Left ventricle myocardium inferior (tissue), 1 donor: ENCODE measurements at regions not wholly inside any gene's neighbourhood (a gene's known extent, or its start where the extent isn't known, plus 50 kb on each side); places are given as distances from the start of the nearest gene placed in this dataset.

Experiments
- DNase-seq: peaks from one replicate; pipeline ENCODE4 v3.0.0-alpha.2; 2020
- H3K27ac ChIP-seq: fragments of 200-600 bp; replicated peaks from 2 replicates; pipeline ENCODE4 v1.8.0; 2021
- H3K27me3 ChIP-seq: fragments of 200-600 bp; 2 replicates; pipeline ENCODE4 v1.8.0; 2021; ENCODE audit warnings: low read depth
- H3K36me3 ChIP-seq: fragments of 200-600 bp; 2 replicates; pipeline ENCODE4 v1.8.0; 2021
- H3K4me1 ChIP-seq: fragments of 200-600 bp; 2 replicates; pipeline ENCODE4 v1.8.0; 2021
- H3K4me3 ChIP-seq: fragments of 200-600 bp; 2 replicates; pipeline ENCODE4 v1.8.0; 2021; ENCODE audit warnings: mild to moderate bottlenecking, moderate library complexity
- H3K9me3 ChIP-seq: fragments of 200-600 bp; replicated peaks from 2 replicates; pipeline ENCODE4 v1.8.0; 2021
- intact Hi-C: fragments of 100-400 bp; cut with micrococcal nuclease; formaldehyde crosslinking; loops from one replicate; pipeline ENCODE4 v1.11.0; 2022
- TF ChIP-seq, protein P1 (sequence below): fragments of 200-600 bp; IDR thresholded peaks from 2 replicates; pipeline ENCODE4 v1.8.0; 2021; ENCODE audit warnings: antibody characterized with exemption, mild to moderate bottlenecking, borderline replicate concordance
- donor health status: DM: no; HTN: yes; CAD: no; lungs with severe emphysema.

DNA sequence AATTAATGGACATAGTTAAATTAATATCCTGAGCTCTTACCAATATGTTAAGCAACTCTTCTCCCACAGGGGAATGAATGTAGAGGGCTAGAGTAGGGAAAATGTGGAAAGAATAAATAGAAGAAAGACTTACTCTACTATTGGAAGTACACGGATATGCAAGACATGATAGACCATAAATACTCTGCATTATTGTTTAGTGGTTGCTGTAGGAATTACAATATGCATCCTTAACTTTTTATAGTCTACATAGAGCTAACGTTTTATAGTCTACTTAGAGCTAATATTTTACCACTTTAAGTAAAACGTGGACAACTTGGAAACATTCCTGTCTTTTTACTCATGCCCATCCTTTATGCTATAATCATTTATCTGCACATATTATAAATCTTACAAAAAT is 163.8 kb upstream of the GALNT5 start:
- TF ChIP-seq, protein P1, sequence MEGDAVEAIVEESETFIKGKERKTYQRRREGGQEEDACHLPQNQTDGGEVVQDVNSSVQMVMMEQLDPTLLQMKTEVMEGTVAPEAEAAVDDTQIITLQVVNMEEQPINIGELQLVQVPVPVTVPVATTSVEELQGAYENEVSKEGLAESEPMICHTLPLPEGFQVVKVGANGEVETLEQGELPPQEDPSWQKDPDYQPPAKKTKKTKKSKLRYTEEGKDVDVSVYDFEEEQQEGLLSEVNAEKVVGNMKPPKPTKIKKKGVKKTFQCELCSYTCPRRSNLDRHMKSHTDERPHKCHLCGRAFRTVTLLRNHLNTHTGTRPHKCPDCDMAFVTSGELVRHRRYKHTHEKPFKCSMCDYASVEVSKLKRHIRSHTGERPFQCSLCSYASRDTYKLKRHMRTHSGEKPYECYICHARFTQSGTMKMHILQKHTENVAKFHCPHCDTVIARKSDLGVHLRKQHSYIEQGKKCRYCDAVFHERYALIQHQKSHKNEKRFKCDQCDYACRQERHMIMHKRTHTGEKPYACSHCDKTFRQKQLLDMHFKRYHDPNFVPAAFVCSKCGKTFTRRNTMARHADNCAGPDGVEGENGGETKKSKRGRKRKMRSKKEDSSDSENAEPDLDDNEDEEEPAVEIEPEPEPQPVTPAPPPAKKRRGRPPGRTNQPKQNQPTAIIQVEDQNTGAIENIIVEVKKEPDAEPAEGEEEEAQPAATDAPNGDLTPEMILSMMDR, result no peak
- no peak overlapping the region for H3K27ac ChIP-seq
- intact Hi-C loops, result no loop called here
- H3K4me3 ChIP-seq, result no peak overlapping the region
- no peaks in the 10 kb centered on the region for H3K4me1 ChIP-seq
- H3K9me3 ChIP-seq, result peaks cover 5% of the 10 kb centered on the region
- H3K36me3 ChIP-seq, result no peaks in the 10 kb centered on the region
- no peaks in the 10 kb centered on the region for H3K27me3 ChIP-seq
- DNase-seq, result no peak

DNA sequence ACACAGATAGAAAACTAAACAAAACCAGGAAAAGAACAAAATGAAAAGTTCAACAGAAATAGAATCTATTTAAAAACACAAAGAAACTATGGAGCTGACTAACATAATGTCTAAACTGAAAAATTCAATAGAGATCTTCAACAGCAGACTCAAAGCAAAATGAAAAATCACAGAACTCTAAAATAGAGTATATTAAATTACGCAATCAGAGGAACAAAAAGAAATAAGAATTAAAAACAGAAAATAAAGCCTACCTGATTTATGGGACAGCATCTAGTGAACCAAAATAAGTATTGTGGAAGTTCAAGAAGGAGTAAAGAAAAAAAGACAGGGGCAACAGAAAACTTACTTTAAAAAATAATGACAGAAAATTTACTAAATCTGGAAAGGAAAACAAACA is 152.1 kb upstream of the GALNT5 start:
- H3K4me3 ChIP-seq, result no peak overlapping the region
- TF ChIP-seq, protein P1, result no peak
- H3K4me1 ChIP-seq, result no peaks in the 10 kb centered on the region
- DNase-seq, result no peak
- H3K9me3 ChIP-seq, result peaks cover 59% of the 10 kb centered on the region
- H3K27ac ChIP-seq, result no peak overlapping the region
- H3K36me3 ChIP-seq, result no peaks in the 10 kb centered on the region
- intact Hi-C loops, result no loop called here
- no peaks in the 10 kb centered on the region for H3K27me3 ChIP-seq

DNA sequence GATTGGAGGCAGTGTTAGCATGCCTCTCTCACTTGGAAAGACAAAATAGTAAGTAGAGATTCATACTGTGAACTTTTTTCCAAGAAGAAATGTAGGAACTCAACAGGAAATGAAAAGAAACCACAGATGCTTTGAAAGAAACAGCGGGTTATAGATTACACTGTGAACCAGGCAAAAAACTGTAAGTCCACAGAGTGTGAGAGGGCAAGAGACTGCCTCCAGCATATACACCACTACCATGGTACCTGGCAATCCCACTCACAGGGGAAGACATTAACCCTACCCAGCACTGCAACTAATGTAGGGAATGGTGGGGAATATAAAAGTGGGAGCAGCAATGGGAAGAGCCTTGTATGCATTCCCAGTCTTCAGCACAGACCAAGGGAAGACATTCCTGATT is 150.6 kb upstream of the GALNT5 start:
- DNase-seq, result no peak
- TF ChIP-seq, protein P1, result no peak
- Histone ChIP-seq H3K9me3 (peaks cover 70% of the 10 kb centered on the region), H3K27me3 (no peaks in the 10 kb centered on the region), H3K36me3 (no peaks in the 10 kb centered on the region), H3K27ac (no peak overlapping the region), H3K4me3 (no peak overlapping the region), H3K4me1 (no peaks in the 10 kb centered on the region)
- intact Hi-C loops, result no loop called here

DNA sequence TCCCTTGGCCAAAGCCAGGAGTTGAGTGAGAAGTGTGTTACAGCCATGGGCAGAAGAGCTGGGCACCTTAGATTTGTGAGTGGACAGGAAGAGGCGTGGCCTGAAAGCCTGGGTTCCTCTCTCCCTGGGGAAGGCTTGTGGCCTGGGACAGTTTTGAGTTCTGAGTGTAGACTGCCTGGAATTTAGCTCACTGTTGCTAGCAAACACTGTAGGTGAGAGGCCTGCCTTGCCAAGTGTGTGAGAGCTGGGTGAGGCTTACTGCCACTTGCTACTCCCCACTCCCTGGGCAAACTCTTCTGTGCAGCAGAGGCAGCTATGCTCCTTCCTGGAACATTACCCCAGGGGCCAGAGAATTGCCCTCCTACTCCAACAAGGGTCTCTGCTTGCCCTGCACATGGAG is 150.0 kb upstream of the GALNT5 start:
- no peaks in the 10 kb centered on the region for H3K4me1 ChIP-seq
- TF ChIP-seq, protein P1, result no peak
- H3K36me3 ChIP-seq, result no peaks in the 10 kb centered on the region
- intact Hi-C loops, result no loop called here
- no peak overlapping the region for H3K27ac ChIP-seq
- H3K27me3 ChIP-seq, result no peaks in the 10 kb centered on the region
- no peak for DNase-seq
- H3K9me3 ChIP-seq, result peaks cover 75% of the 10 kb centered on the region
- H3K4me3 ChIP-seq, result no peak overlapping the region

DNA sequence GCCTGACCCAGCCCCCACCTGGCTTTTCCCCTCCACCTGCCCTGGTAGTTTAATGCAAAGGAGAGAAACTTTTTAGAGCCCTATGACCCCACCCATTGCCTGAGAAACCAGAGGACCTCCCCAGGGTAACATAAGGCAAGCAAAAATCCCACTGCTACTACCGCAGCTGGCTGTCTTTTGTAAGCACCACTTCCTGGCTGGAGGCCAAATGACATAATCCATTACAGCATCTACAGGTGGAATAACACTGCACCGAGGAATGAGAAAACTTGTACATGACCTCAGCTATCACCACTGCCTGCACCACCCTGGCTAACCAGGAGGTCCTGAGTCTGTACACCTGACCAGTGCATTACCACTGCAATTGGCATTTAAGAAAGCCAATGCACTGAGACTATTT is 149.6 kb upstream of the GALNT5 start:
- no peaks in the 10 kb centered on the region for H3K36me3 ChIP-seq
- H3K4me1 ChIP-seq, result no peaks in the 10 kb centered on the region
- H3K4me3 ChIP-seq, result no peak overlapping the region
- peaks cover 79% of the 10 kb centered on the region for H3K9me3 ChIP-seq
- DNase-seq, result no peak
- TF ChIP-seq, protein P1, result no peak
- H3K27ac ChIP-seq, result no peak overlapping the region
- intact Hi-C loops, result no loop called here
- H3K27me3 ChIP-seq, result no peaks in the 10 kb centered on the region

DNA sequence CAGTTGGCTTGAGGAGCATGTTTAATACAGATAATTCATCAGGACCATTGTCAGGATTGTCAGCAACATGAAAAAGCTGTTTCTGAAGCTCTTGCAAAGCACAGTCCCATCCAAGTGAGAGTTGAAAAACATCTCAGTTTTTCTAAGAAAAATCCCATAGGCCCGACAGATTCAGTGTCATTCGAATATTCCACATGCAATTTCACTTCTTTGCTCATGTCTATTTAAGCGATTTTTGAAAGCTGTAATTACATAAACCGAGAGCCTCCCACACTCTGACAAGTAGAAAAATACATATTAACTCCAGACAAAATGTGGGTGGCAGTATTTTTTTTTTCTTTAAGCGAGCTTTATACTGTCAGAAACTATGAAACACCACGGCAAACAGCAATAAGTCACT is 134.7 kb upstream of the GALNT5 start:
- H3K4me1 ChIP-seq, result no peaks in the 10 kb centered on the region
- no peaks in the 10 kb centered on the region for H3K27me3 ChIP-seq
- H3K9me3 ChIP-seq, result no peaks in the 10 kb centered on the region
- DNase-seq, result no peak
- intact Hi-C loops, result no loop called here
- H3K36me3 ChIP-seq, result no peaks in the 10 kb centered on the region
- H3K27ac ChIP-seq, result no peak overlapping the region
- H3K4me3 ChIP-seq, result no peak overlapping the region
- TF ChIP-seq, protein P1, result no peak
